ENCODE measurements at regions not wholly inside any gene's neighbourhood (a gene's known extent, or its start where the extent isn't known, plus 50 kb on each side); places are given as distances from the start of the nearest gene placed in this dataset.

- TF ChIP-seq CCNT2 (IDR thresholded peaks at IDR 0.05; ENCODE audit: borderline replicate concordance, extremely low read depth, insufficient read length, low read depth, low read length) (no peak), ZNF134 (CRISPR knock-in tag; conservative IDR thresholded peaks at IDR 0.05) (no peak), MIER1 (IDR thresholded peaks at IDR 0.05; ENCODE audit: low read depth) (no peak), BMI1 (IDR thresholded peaks at IDR 0.05; ENCODE audit: low read length) (no peak), ZFP36 (IDR thresholded peaks at IDR 0.05; ENCODE audit: low read depth, low read length, partially characterized antibody) (peak; percentile 55), MBD2 (IDR thresholded peaks at IDR 0.05; ENCODE audit: borderline replicate concordance, low read depth) (no peak), ZNF41 (CRISPR knock-in tag; conservative IDR thresholded peaks at IDR 0.05) (no peak), CEBPG (CRISPR knock-in tag; IDR thresholded peaks at IDR 0.05) (no peak), CEBPG (tag; conservative IDR thresholded peaks at IDR 0.05 in 1 of 2, IDR thresholded peaks at IDR 0.05 in 1 of 2) (peak in 1 of 2 experiments; percentile 74; a peak in 2 of 4 replicates)
These were observed 94.6 kb upstream of the SMNDC1 start (continued) for GRCh38 chr10:110399106-110399964.

Data from K562 (cell line).